GM12878 (cell line): ENCODE measurements at regions not wholly inside any gene's neighbourhood (a gene's known extent, or its start where the extent isn't known, plus 50 kb on each side); places are given as distances from the start of the nearest gene placed in this dataset.

ENCODE experiments used
- ATAC-seq: fragments of 200-7000 bp; cut with Tn5 transposase; 3 replicates; pipeline ENCODE4 v1.9.1; 2020; ENCODE audit warnings: mild to moderate bottlenecking, moderate library complexity
- BruUV-seq: library from RNA; stranded (reverse); fragments of 400-500 nt; replicated peaks from 2 replicates; lab custom pipeline; 2021; lab: Mats Ljungman, UMichigan
- CTCF ChIA-PET: fragments of 300-600 bp; sonication (Branson Sonifier 250); formaldehyde crosslinking; extraction: SDS; loops from one replicate; lab custom pipeline; 2021; ENCODE audit warnings: inconsistent platforms; lab: Yijun Ruan, JAX
- POLR2A ChIA-PET: fragments of 350-600 bp; formaldehyde crosslinking; extraction: SDS; loops from one replicate; lab custom pipeline; 2021; ENCODE audit warnings: inconsistent platforms; lab: Charles Lee
- RAD21 ChIA-PET: fragments of 300-600 bp; sonication (Branson Sonifier 250); formaldehyde crosslinking; loops from one replicate; lab custom pipeline; 2023; ENCODE audit warnings: antibody characterized with exemption; ENCODE audit not compliant: unreplicated experiment; lab: Charles Lee
- SMC1A ChIA-PET: fragments of 300-600 bp; sonication (Branson Sonifier 250); formaldehyde crosslinking; loops from one replicate; lab custom pipeline; 2023; ENCODE audit not compliant: unreplicated experiment, uncharacterized antibody; lab: Charles Lee
- DNase-seq: peaks from one replicate; pipeline ENCODE4 v3.0.0-alpha.2; 2011; ENCODE audit warnings: low read depth, low spot score
- FAIRE-seq: peaks from 3 replicates; lab custom pipeline; 2011; peaks lifted over from hg19 to GRCh38; lab: Jason Lieb, UNC
- H2AFZ ChIP-seq: 2 replicates; pipeline ENCODE4 v1.6.0; 2011; ENCODE audit warnings: low read depth, low read length, control low read depth; ENCODE audit not compliant: control insufficient read depth
- H3K27ac ChIP-seq: 2 replicates; pipeline ENCODE4 v1.5.1; 2011; ENCODE audit warnings: control low read depth; ENCODE audit not compliant: control insufficient read depth, insufficient read depth
- H3K27me3 ChIP-seq, 2 experiments: replicated peaks in 1 of 2; 2 replicates each; pipeline versions ENCODE4 v1.6.0 to v1.6.1; 2011; ENCODE audit warnings: low read length in 1 of 2; ENCODE audit not compliant: control insufficient read depth in 2 of 2, insufficient read depth in 2 of 2
- H3K36me3 ChIP-seq, 2 experiments: 2 replicates each; pipeline ENCODE4 v1.5.1; 2011; ENCODE audit warnings: low read length in 1 of 2; ENCODE audit not compliant: control insufficient read depth in 2 of 2, insufficient read depth in 2 of 2
- H3K4me1 ChIP-seq: 2 replicates; pipeline ENCODE4 v1.6.1; 2011; ENCODE audit warnings: mild to moderate bottlenecking, low read length, moderate library complexity, mixed read lengths; ENCODE audit not compliant: control insufficient read depth, insufficient read depth
- H3K4me2 ChIP-seq: 2 replicates; pipeline ENCODE4 v1.6.0; 2011; ENCODE audit warnings: control low read depth; ENCODE audit not compliant: control insufficient read depth, insufficient read depth
- H3K4me3 ChIP-seq: fragments of 200-600 bp; sonication (generic); 2 replicates; pipeline ENCODE4 v1.5.1; 2016
- H3K79me2 ChIP-seq: 2 replicates; pipeline ENCODE4 v1.6.0; 2011; ENCODE audit warnings: low read length; ENCODE audit not compliant: control insufficient read depth, insufficient read depth
- H3K9ac ChIP-seq: 2 replicates; pipeline ENCODE4 v1.8.0; 2011; ENCODE audit warnings: low read length, control low read depth, mixed read lengths; ENCODE audit not compliant: control insufficient read depth, insufficient read depth
- H3K9me3 ChIP-seq: replicated peaks from 3 replicates; pipeline ENCODE4 v1.5.1; 2011; ENCODE audit warnings: mild to moderate bottlenecking, low read length; ENCODE audit not compliant: control insufficient read depth, insufficient read depth
- H4K20me1 ChIP-seq: 2 replicates; pipeline ENCODE4 v1.6.0; 2011; ENCODE audit not compliant: control insufficient read depth, insufficient read depth
- BCL11A ChIP-seq: IDR thresholded peaks from 2 replicates; pipeline ENCODE4 v1.6.1; 2011; ENCODE audit warnings: low read depth, low read length
- CREM ChIP-seq: IDR thresholded peaks from 2 replicates; pipeline ENCODE4 v1.6.1; 2014; ENCODE audit warnings: antibody characterized with exemption, low read depth
- EP300 ChIP-seq, 2 experiments: fragments of 150-350 bp in 1 of 2; IDR thresholded peaks; 2 replicates each; pipeline ENCODE4 v1.6.1; 2011 to 2012; ENCODE audit warnings: low read depth in 2 of 2, low read length in 2 of 2, borderline replicate concordance in 1 of 2, improper control_type of control experiment in 1 of 2, inconsistent platforms in 1 of 2; ENCODE audit not compliant: control insufficient read depth in 1 of 2
- EZH2 ChIP-seq: IDR thresholded peaks from 2 replicates; pipeline ENCODE4 v1.6.1; 2012; ENCODE audit warnings: low read depth, mild to moderate bottlenecking, control low read depth, inconsistent platforms, low read length, borderline replicate concordance; ENCODE audit not compliant: control insufficient read depth
- MEF2B ChIP-seq: fragments of 450-650 bp; IDR thresholded peaks from 2 replicates; pipeline ENCODE4 v1.6.1; 2018; ENCODE audit warnings: mild to moderate bottlenecking, moderate library complexity; ENCODE audit not compliant: partially characterized antibody, poor library complexity, severe bottlenecking
- MTA3 ChIP-seq: IDR thresholded peaks from 2 replicates; pipeline ENCODE4 v1.6.1; 2012; ENCODE audit warnings: low read length, inconsistent platforms, borderline replicate concordance
- NFYA ChIP-seq: IDR thresholded peaks from 2 replicates; pipeline ENCODE4 v1.6.1; 2011; ENCODE audit warnings: low read depth, mild to moderate bottlenecking, low read length, improper control_type of control experiment, borderline replicate concordance
- NFYB ChIP-seq: IDR thresholded peaks from 2 replicates; pipeline ENCODE4 v1.6.1; 2011; ENCODE audit warnings: low read depth, mild to moderate bottlenecking, low read length, improper control_type of control experiment, moderate library complexity; ENCODE audit not compliant: insufficient read depth
- PAX5 ChIP-seq: IDR thresholded peaks from 2 replicates; pipeline ENCODE4 v1.6.1; 2011; ENCODE audit warnings: low read depth, low read length, borderline replicate concordance
- POU2F2 ChIP-seq: IDR thresholded peaks from 3 replicates; pipeline ENCODE4 v1.6.1; 2011; ENCODE audit warnings: low read depth, mild to moderate bottlenecking, low read length, borderline replicate concordance
- SRF ChIP-seq, 2 experiments: IDR thresholded peaks; 2 replicates each; pipeline ENCODE4 v1.6.1; 2011; ENCODE audit warnings: low read depth in 2 of 2, low read length in 2 of 2, mild to moderate bottlenecking in 1 of 2, moderate library complexity in 1 of 2
- TAF1 ChIP-seq: IDR thresholded peaks from 2 replicates; pipeline ENCODE4 v1.6.1; 2011; ENCODE audit warnings: mild to moderate bottlenecking, low read depth, low read length, borderline replicate concordance
- TCF12 ChIP-seq: IDR thresholded peaks from 2 replicates; pipeline ENCODE4 v1.6.1; 2011; ENCODE audit warnings: low read depth, mild to moderate bottlenecking, low read length
- TCF7 ChIP-seq: IDR thresholded peaks from 2 replicates; pipeline ENCODE4 v1.6.1; 2014; ENCODE audit warnings: antibody characterized with exemption, borderline replicate concordance
- WGBS: methylation state at CpG from one replicate; pipeline ENCODE4 v1.1.6; 2016; ENCODE audit warnings: low lambda C conversion rate; ENCODE audit not compliant: insufficient replicate concordance, insufficient coverage; ENCODE audit errors: missing lambda C conversion rate; 5-methylcytosine and 5-hydroxymethylcytosine counted together
- in situ Hi-C: fragments of 300-500 bp; cut with MboI; formaldehyde crosslinking; loops from 9 replicates; pipeline ENCODE4 v1.14.3; 2018; ENCODE audit warnings: mixed read lengths
- intact Hi-C: fragments of 100-400 bp; cut with micrococcal nuclease; formaldehyde crosslinking; loops from one replicate; pipeline ENCODE4 v1.14.2; 2022; ENCODE audit not compliant: unreplicated experiment
- TF ChIP-seq, protein P1 (sequence below): fragments of 450-650 bp; IDR thresholded peaks from 2 replicates; pipeline ENCODE4 v1.6.1; 2016; ENCODE audit warnings: mild to moderate bottlenecking, moderate library complexity, borderline replicate concordance
- TF ChIP-seq, protein P2 (sequence below): IDR thresholded peaks from 2 replicates; pipeline ENCODE4 v1.6.1; 2011; ENCODE audit warnings: borderline replicate concordance, low read depth, mild to moderate bottlenecking, moderate library complexity, low read length; ENCODE audit not compliant: insufficient read depth, poor library complexity, severe bottlenecking
- TF ChIP-seq, protein P3 (sequence below): IDR thresholded peaks from 2 replicates; pipeline ENCODE4 v1.6.1; 2011; ENCODE audit warnings: low read depth, mild to moderate bottlenecking, low read length, moderate library complexity, borderline replicate concordance; ENCODE audit errors: extremely low read depth

DNA sequence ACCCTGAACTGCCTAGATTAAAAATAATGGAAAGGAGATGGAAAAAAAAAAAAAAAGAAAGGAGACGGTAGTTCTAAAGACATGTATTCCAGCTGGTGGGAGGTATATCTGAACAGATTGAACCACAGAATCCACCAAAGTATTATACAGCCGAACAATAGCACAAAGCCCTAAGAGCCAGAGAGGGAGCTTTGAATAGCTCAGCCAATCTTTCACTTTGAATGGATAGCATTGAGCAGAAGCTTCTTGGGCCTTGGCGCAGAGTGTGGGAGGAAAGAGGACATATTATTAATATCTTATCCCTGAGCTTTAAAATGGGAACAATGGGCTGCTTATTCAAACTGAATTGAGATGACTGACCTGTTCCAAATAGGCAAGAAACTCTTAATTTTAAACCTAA, 147.8 kb upstream of the PAQR3 start:
- BruUV-seq, result no TSS peak
- no peak overlapping the region for H3K4me3 ChIP-seq
- TF ChIP-seq, protein P1, sequence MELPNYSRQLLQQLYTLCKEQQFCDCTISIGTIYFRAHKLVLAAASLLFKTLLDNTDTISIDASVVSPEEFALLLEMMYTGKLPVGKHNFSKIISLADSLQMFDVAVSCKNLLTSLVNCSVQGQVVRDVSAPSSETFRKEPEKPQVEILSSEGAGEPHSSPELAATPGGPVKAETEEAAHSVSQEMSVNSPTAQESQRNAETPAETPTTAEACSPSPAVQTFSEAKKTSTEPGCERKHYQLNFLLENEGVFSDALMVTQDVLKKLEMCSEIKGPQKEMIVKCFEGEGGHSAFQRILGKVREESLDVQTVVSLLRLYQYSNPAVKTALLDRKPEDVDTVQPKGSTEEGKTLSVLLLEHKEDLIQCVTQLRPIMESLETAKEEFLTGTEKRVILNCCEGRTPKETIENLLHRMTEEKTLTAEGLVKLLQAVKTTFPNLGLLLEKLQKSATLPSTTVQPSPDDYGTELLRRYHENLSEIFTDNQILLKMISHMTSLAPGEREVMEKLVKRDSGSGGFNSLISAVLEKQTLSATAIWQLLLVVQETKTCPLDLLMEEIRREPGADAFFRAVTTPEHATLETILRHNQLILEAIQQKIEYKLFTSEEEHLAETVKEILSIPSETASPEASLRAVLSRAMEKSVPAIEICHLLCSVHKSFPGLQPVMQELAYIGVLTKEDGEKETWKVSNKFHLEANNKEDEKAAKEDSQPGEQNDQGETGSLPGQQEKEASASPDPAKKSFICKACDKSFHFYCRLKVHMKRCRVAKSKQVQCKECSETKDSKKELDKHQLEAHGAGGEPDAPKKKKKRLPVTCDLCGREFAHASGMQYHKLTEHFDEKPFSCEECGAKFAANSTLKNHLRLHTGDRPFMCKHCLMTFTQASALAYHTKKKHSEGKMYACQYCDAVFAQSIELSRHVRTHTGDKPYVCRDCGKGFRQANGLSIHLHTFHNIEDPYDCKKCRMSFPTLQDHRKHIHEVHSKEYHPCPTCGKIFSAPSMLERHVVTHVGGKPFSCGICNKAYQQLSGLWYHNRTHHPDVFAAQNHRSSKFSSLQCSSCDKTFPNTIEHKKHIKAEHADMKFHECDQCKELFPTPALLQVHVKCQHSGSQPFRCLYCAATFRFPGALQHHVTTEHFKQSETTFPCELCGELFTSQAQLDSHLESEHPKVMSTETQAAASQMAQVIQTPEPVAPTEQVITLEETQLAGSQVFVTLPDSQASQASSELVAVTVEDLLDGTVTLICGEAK, result no peak
- TF ChIP-seq, protein P2, sequence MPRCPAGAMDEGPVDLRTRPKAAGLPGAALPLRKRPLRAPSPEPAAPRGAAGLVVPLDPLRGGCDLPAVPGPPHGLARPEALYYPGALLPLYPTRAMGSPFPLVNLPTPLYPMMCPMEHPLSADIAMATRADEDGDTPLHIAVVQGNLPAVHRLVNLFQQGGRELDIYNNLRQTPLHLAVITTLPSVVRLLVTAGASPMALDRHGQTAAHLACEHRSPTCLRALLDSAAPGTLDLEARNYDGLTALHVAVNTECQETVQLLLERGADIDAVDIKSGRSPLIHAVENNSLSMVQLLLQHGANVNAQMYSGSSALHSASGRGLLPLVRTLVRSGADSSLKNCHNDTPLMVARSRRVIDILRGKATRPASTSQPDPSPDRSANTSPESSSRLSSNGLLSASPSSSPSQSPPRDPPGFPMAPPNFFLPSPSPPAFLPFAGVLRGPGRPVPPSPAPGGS, result no peak
- TF ChIP-seq CREM, result no peak
- no peak for TF ChIP-seq MTA3
- no peak for TF ChIP-seq TCF12
- no peak for TF ChIP-seq POU2F2
- no peak for TF ChIP-seq EZH2
- TF ChIP-seq TAF1, result no peak
- TF ChIP-seq, protein P3, sequence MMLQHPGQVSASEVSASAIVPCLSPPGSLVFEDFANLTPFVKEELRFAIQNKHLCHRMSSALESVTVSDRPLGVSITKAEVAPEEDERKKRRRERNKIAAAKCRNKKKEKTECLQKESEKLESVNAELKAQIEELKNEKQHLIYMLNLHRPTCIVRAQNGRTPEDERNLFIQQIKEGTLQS, result no peak
- TF ChIP-seq TCF7, result no peak
- no peak for TF ChIP-seq NFYB
- TF ChIP-seq BCL11A, result no peak
- TF ChIP-seq MEF2B, result no peak
- TF ChIP-seq EP300 (IDR thresholded peaks at IDR 0.05; ENCODE audit: borderline replicate concordance in 1 of 2, control insufficient read depth in 1 of 2, low read depth in 2 of 2, low read length in 2 of 2), result no peak
- no peak for TF ChIP-seq PAX5
- TF ChIP-seq SRF (IDR thresholded peaks at IDR 0.05; ENCODE audit: low read depth in 2 of 2, low read length in 2 of 2), result no peak
- no peak for TF ChIP-seq NFYA
- no peaks in the 10 kb centered on the region for H3K4me1 ChIP-seq
- in situ Hi-C loops (no loop called here), intact Hi-C loops (no loop called here)
- H3K27me3 ChIP-seq, result no peaks in the 10 kb centered on the region
- FAIRE-seq (no peak), ATAC-seq (no peak), DNase-seq (no peak)
- no peaks in the 10 kb centered on the region for H3K36me3 ChIP-seq
- 82% methylated on average over 2 of the region's 3 CpGs for WGBS
- no peaks in the 10 kb centered on the region for H4K20me1 ChIP-seq
- no peaks in the 10 kb centered on the region for H3K9me3 ChIP-seq
- ChIA-PET RAD21 (no interaction called here), SMC1A (interaction anchor here (1.6 kb wide), 1 partner anchor 13 kb away, joined by 5 read pairs; no protein-coding TSS in a partner anchor), CTCF (interaction anchor here (0.9 to 1.0 kb wide), 2 partner anchors 9 to 54 kb away, joined by 3 to 4 read pairs; no protein-coding TSS in a partner anchor), POLR2A (interaction anchor here (1.2 kb wide), 1 partner anchor 32 kb away, joined by 4 read pairs; no protein-coding TSS in a partner anchor)
- no peak overlapping the region for H3K9ac ChIP-seq
- H3K27ac ChIP-seq, result no peak overlapping the region
- H3K79me2 ChIP-seq, result no peaks in the 10 kb centered on the region
- no peak overlapping the region for H2AFZ ChIP-seq
- no peak overlapping the region for H3K4me2 ChIP-seq
